Mucosa of rectum (tissue), 2 donors: ENCODE measurements at regions not wholly inside any gene's neighbourhood (a gene's known extent, or its start where the extent isn't known, plus 50 kb on each side); places are given as distances from the start of the nearest gene placed in this dataset.

ENCODE experiments used
- H3K27ac ChIP-seq, 2 donors: one replicate each; pipeline ENCODE4 v1.7.0; 2013; ENCODE audit warnings: inconsistent platforms in 2 of 2, low read depth in 2 of 2, low read length in 2 of 2
- H3K27me3 ChIP-seq, 2 donors: one replicate each; pipeline ENCODE4 v1.7.0; 2013; ENCODE audit warnings: low read length in 2 of 2; ENCODE audit not compliant: control insufficient read depth in 2 of 2, insufficient read depth in 2 of 2
- H3K36me3 ChIP-seq, 2 donors: one replicate each; pipeline ENCODE4 v1.7.0; 2013; ENCODE audit warnings: low read length in 2 of 2; ENCODE audit not compliant: control insufficient read depth in 2 of 2, insufficient read depth in 2 of 2
- H3K4me1 ChIP-seq, 2 donors: one replicate each; pipeline ENCODE4 v1.7.0; 2013; ENCODE audit warnings: low read length in 2 of 2, mild to moderate bottlenecking in 1 of 2; ENCODE audit not compliant: control insufficient read depth in 2 of 2, insufficient read depth in 2 of 2
- H3K4me3 ChIP-seq, 2 donors: one replicate each; pipeline ENCODE4 v1.7.0; 2013; ENCODE audit warnings: low read length in 2 of 2
- H3K9ac ChIP-seq, 2 donors: one replicate each; pipeline ENCODE4 v1.7.0; 2013; ENCODE audit warnings: low read length in 2 of 2, low read depth in 1 of 2, mild to moderate bottlenecking in 1 of 2
- H3K9me3 ChIP-seq, 2 donors: one replicate each; pipeline ENCODE4 v1.7.0; 2013; ENCODE audit warnings: low read length in 2 of 2; ENCODE audit not compliant: control insufficient read depth in 2 of 2
- donor health status: healthy.
- donor health status: Normal muscosa, but diverticular disease.

DNA sequence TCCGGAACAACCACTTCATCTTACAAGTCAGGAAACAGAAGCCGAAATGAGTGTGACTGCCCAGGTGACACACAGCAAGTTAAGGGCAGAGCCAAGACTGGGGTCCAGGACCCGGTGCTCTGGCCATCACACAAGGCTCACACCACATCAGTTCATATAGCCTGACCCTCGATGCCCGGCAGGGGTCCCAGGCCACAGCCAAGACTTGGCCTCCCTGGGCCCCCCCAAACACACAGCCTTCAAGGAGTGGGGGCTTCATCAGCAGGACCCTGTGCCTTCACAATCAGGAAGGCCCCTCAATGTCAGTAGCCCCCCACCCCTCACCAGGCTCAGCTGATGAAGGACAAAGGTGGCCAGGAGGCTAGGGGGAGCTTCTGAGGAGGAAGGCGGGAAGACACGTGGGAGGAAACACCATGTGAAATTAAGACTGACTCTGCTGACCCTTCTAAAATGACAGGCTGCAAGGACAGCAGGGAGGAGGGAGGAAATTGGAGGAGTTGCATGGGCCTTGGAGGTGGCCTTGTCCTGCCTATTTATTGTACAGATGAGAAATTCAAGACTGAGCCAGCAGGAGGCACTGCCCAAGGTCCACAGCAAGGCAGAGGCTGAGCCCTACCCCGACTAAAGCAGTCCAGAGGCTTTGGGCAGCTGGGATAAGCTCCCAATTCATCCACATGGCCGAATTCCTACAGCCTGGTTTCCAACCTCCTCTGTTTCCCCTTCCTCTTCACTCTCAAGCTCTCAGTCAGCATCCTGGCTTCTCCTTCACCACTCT, 216.1 kb upstream of the ZMIZ1 start:
- Histone ChIP-seq H3K27me3 (no peaks in the 10 kb centered on the region), H3K9me3 (no peaks in the 10 kb centered on the region), H3K4me3 (no peak overlapping the region), H3K9ac (no peak overlapping the region), H3K36me3 (no peaks in the 10 kb centered on the region), H3K4me1 (peaks cover 0 to 2% of the 10 kb centered on the region in 2 donors), H3K27ac (no peak overlapping the region)

DNA sequence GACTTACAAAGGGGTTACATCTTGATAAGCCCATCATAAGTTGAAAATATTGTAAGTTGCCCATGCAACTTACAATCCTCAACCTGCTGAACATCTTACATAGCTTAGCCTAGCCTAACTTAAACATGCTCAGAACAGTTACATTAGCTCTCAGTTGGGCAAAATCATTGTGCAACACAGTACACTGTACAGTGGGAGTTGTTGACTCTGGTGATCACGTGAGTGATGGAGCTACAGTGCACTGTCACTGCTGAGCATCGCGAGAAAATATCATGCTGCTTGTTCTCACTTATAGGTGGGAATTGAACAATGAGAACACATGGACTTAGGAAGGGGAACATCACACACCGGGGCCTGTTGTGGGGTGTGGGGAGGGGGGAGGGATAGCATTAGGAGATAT, 214.9 kb upstream of the ZMIZ1 start:
- H3K4me1 ChIP-seq = peaks cover 0 to 2% of the 10 kb centered on the region in 2 donors
- no peak overlapping the region for H3K4me3 ChIP-seq
- no peaks in the 10 kb centered on the region for H3K27me3 ChIP-seq
- H3K9ac ChIP-seq = no peak overlapping the region
- no peaks in the 10 kb centered on the region for H3K9me3 ChIP-seq
- H3K36me3 ChIP-seq = no peaks in the 10 kb centered on the region
- H3K27ac ChIP-seq = no peak overlapping the region

DNA sequence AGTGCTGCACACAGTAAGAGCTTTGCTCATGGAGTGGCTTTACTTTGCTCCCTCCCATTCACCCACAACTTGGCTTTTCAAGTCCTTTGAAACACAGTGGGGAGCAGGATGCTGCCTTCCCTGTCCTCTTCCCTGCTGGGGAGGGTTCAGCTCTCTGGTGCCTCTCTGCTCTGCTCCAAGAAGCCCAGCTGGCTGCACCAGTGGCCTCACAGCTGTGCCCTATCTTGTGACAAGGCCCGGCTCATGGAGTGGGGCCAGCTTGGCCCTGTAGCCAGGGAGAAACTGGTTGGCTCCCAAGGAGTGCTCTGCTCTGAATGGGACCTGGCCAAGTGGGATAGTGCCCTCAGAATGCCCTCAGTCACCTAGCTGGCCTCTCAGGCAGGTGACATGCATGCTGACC, 212.3 kb upstream of the ZMIZ1 start:
- Histone ChIP-seq H3K9me3 (no peaks in the 10 kb centered on the region), H3K27me3 (peaks cover 0 to 3% of the 10 kb centered on the region in 2 donors), H3K4me3 (no peak overlapping the region), H3K4me1 (peaks cover 0 to 2% of the 10 kb centered on the region in 2 donors), H3K36me3 (no peaks in the 10 kb centered on the region), H3K9ac (no peak overlapping the region), H3K27ac (no peak overlapping the region)

DNA sequence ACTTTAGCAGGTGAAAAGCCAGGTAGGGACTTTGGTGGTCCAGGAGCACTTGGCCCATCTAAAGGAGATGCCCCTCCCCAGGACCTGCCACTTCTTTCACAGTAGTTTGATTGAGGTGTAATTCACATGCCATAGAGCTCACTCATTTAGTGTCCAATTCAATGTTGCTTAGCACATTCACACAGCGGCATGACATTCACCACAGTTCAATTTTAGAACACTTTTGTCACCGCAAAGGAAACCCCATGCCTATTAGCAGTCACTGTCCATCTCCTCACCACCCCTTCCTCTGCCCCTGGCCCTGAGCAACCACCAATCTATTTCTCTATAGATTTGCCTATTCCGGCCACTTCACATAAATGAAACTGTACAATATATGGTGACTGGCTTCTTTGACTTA, 211.6 kb upstream of the ZMIZ1 start:
- no peak overlapping the region for H3K27ac ChIP-seq
- no peaks in the 10 kb centered on the region for H3K36me3 ChIP-seq
- no peak overlapping the region for H3K4me3 ChIP-seq
- peaks cover 0 to 3% of the 10 kb centered on the region in 2 donors for H3K27me3 ChIP-seq
- H3K4me1 ChIP-seq = peaks cover 0 to 2% of the 10 kb centered on the region in 2 donors
- no peaks in the 10 kb centered on the region for H3K9me3 ChIP-seq
- H3K9ac ChIP-seq = no peak overlapping the region

DNA sequence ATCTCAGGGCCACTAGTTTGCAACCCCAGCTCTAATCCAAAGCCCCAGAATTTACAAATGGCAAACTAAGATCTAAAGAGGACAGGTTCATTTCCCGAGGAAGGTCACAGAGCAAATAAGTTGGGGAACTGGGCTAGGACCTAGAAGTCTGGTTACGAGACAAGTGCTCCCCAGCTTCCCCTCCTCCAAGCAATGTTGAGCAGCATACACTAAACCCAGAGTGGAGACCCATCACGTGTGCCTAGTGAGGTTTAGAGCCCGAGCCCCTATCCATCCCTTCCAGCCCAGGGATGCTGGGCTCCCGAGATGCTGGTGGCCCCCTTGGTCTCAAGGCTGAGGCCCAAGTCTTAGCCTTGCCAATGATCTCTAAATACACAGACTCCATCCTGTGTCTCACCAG, 209.5 kb upstream of the ZMIZ1 start:
- Histone ChIP-seq H3K4me3 (no peak overlapping the region), H3K9ac (no peak overlapping the region), H3K36me3 (no peaks in the 10 kb centered on the region), H3K27ac (no peak overlapping the region), H3K9me3 (no peaks in the 10 kb centered on the region), H3K4me1 (peaks cover 0 to 2% of the 10 kb centered on the region in 2 donors), H3K27me3 (peaks cover 0 to 3% of the 10 kb centered on the region in 2 donors)

DNA sequence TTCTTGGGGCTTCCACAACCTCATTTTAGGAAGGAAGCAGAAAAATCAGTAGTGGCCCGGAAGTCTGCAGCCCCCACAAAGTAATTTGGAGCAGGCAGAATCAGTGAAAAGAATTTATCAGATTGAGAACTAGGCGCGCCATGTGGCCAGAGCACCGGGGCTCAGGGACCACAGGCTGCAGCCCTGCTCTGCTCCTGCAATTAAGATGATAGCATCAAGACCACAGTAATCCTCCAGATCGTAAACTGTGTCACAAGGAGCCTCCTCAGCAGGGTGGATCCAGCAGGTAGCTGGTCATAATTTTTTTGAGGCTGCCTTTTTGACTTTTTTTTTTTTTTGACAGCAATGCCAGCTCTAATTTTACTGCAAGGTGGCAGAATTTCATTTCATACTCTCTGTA, 209.0 kb upstream of the ZMIZ1 start:
- H3K4me1 ChIP-seq = peaks cover 0 to 2% of the 10 kb centered on the region in 2 donors
- no peaks in the 10 kb centered on the region for H3K36me3 ChIP-seq
- peaks cover 0 to 3% of the 10 kb centered on the region in 2 donors for H3K27me3 ChIP-seq
- no peak overlapping the region for H3K9ac ChIP-seq
- no peaks in the 10 kb centered on the region for H3K9me3 ChIP-seq
- H3K27ac ChIP-seq = no peak overlapping the region
- H3K4me3 ChIP-seq = no peak overlapping the region

DNA sequence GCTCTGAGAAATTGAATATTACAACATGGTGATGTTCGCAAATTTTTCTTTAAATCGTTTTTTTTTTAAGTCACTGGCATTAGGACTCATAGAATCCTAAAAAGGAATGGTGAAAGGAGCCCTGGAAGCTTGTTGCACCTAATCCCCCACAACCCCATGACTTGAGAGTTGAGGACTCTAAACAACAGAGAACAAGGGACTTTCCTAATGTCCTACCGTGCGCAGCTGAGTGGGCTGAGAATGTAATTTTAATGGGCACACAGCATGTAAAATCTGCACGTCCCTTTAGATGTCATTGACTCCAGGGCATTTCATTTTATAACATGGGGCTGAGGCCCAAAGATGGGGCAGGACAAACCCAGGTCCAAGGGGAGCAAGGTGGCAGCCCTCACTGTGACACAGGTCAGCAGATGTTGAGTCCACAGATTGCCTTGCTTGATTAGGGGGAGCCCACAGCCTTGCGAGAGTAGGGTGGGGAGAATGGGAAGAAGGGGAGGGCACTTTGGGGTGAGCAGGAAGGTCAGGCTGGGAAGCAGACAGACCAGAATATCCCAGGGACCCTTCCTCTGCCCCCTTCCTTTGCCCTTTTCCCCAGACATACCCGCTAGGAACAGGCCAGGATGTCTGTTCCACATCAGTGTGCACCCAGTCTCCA, 208.4 kb upstream of the ZMIZ1 start:
- peaks cover 0 to 3% of the 10 kb centered on the region in 2 donors for H3K27me3 ChIP-seq
- no peak overlapping the region for H3K9ac ChIP-seq
- no peak overlapping the region for H3K27ac ChIP-seq
- peaks cover 0 to 2% of the 10 kb centered on the region in 2 donors for H3K4me1 ChIP-seq
- H3K9me3 ChIP-seq = no peaks in the 10 kb centered on the region
- no peaks in the 10 kb centered on the region for H3K36me3 ChIP-seq
- H3K4me3 ChIP-seq = no peak overlapping the region

DNA sequence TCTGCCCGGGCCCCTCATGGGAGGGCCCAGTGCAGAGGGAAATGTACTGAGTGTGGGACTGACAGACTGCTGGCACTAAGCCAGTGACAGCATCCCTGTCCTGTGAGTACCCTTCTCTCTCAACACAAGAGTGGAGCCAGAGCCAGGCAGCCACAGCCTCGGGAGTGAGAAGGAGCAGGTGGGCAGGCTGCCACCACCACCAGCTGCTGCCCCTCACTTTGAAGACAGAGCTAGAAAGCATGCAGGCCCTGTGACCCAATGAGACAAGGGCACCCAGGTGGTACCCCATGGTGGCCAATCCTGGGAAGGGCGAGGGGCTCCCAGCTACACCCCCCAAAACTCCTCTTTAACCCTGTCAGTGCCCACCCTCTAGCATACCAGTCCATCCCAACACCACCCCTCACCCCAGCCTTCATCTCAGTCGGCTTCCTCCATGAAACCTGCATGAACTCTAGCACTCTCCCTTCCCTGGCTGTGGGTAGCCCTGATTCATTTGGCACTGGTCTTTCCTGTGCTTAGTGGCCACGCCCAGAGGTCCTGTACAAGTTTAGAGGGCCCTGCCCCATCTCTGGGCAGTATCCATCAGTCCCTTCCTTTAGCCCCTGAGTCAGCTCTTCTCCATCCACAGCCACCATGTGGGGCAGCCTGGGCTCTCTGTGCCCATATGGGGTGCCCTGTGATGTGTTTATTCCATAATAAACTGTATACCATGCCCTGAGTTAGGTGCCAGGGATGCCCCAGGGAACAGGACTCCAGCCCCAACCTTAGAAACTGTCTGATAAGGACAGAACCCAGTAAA, 207.0 kb upstream of the ZMIZ1 start:
- Histone ChIP-seq H3K9ac (no peak overlapping the region), H3K36me3 (no peaks in the 10 kb centered on the region), H3K27me3 (peaks cover 0 to 3% of the 10 kb centered on the region in 2 donors), H3K27ac (no peak overlapping the region), H3K9me3 (no peaks in the 10 kb centered on the region), H3K4me1 (no peaks in the 10 kb centered on the region), H3K4me3 (no peak overlapping the region)

DNA sequence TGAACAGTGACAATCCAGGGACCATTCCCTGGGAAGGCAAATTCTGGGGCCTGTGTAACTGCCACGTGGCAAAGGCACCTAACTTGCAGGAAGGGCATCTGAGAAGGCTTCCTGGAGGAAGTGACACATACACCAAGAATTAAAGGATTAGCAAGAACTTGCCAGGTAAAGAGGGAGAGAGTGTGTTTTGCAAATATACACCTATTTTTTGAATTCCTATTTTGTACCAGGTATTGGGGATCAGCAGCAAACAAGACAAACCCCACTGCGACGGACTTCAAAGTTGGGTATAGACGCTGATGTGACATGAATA, 206.5 kb upstream of the ZMIZ1 start:
- no peak overlapping the region for H3K4me3 ChIP-seq

More for the DNA sequence above, 206.5 kb upstream of the ZMIZ1 start:
- H3K4me1 ChIP-seq = no peaks in the 10 kb centered on the region
- H3K9ac ChIP-seq = no peak overlapping the region
- no peaks in the 10 kb centered on the region for H3K9me3 ChIP-seq
- no peak overlapping the region for H3K27ac ChIP-seq
- peaks cover 0 to 3% of the 10 kb centered on the region in 2 donors for H3K27me3 ChIP-seq
- no peaks in the 10 kb centered on the region for H3K36me3 ChIP-seq
